SK-MEL-5 (cell line): ENCODE measurements at regions not wholly inside any gene's neighbourhood (a gene's known extent, or its start where the extent isn't known, plus 50 kb on each side); places are given as distances from the start of the nearest gene placed in this dataset.
"Not testable (repeated sequence)": the region's sequence is repeated elsewhere in the genome, so short reads cannot be mapped to it uniquely, and the experiment has no call there.

Experiments used
- DNase-seq: peaks from one replicate; pipeline ENCODE4 v3.0.0-alpha.2; 2016; ENCODE audit warnings: low read depth, low spot score
- in situ Hi-C: cut with HindIII; loops from 2 replicates; pipeline ENCODE4 v1.10.0; 2016; ENCODE audit warnings: low sequenced_read_pairs, high pct_unique_total_duplicates, low pct_unique_long_range_greater_than_20kb

DNA sequence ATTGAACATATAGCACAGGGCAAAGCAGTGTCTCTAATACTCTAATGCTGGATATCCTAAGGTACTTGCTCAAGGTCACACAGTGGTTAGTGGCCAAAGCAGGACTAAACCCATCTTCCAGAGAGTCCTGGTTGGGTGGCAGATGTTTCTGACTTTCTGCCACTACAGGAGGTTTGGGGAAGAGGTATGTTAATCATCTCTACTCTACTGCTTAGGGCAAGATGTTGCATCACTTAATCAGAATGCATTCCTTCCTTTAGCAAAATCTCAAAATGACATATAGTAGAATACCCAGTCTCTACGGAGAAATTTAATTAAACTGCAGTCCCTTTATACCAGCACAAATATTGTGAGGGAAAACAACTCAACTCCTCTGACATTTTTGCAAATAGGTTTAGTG is 190.7 kb upstream of the FAM241A start:
- in situ Hi-C loops: no loop called here
- DNase-seq: no peak

DNA sequence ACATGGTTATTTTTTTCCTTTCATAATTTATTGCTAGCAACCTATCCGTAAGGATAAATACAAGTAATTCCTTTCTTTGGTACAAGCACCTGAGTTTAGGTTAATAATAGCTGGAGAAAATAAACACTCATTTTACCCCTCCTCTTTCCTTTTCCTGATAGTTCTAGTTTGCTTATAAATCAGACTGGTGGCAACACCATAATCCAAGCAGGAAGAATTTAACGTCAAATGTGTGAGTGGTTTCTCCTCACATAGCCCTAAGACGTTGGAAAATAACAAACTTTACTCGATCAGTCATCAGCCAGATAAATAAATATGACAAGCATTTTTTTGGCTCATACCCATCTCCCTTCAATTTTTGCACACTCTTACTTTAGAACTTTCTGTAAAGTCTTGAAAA is 190.3 kb upstream of the FAM241A start:
- no peak for DNase-seq
- in situ Hi-C loops: no loop called here

- no peak for DNase-seq
- in situ Hi-C loops: no loop called here
Observed at GRCh38 chr4:111957116-111957515, 188.1 kb upstream of the FAM241A start.

- DNase-seq: no peak
Observed at GRCh38 chr4:111957997-111958396, 187.3 kb upstream of the FAM241A start.

GRCh38 chr4:111959222-111959621 is 186.0 kb upstream of the FAM241A start:
- no peak for DNase-seq
- in situ Hi-C loops: no loop called here

More at GRCh38 chr4:111957997-111958396, 187.3 kb upstream of the FAM241A start:
- in situ Hi-C loops: no loop called here

GRCh38 chr4:111960241-111960667 is 185.0 kb upstream of the FAM241A start:
- in situ Hi-C loops: no loop called here
- DNase-seq: peak; percentile 55

DNA sequence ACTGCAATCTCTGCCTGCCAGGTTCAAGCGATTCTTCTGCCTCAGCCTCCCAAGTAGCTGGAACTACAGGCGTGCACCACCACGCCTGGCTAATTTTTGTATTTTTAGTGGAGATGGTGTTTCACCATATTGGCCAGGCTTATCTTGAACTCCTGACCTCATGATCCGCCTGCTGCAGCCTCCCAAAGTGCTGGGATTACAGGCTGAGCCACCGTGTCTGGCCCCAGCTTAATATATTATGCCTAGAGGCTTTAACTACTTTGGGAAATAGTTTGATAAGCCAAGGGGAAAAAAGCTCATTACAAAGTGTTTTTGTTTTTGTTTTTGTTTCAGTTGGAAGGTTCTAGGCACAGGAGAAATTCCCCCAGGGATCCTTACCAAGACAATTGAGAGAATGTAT is 184.2 kb upstream of the FAM241A start:
- in situ Hi-C loops, DNase-seq: not testable (repeated sequence)

- in situ Hi-C loops: no loop called here
- no peak for DNase-seq
Observed at GRCh38 chr4:111961809-111962208, 183.4 kb upstream of the FAM241A start.

- in situ Hi-C loops: no loop called here
- no peak for DNase-seq
Observed at GRCh38 chr4:111963158-111963700, 182.0 kb upstream of the FAM241A start.

GRCh38 chr4:111977419-111977965 is 167.8 kb upstream of the FAM241A start:
- in situ Hi-C loops: no loop called here
- no peak for DNase-seq

DNA sequence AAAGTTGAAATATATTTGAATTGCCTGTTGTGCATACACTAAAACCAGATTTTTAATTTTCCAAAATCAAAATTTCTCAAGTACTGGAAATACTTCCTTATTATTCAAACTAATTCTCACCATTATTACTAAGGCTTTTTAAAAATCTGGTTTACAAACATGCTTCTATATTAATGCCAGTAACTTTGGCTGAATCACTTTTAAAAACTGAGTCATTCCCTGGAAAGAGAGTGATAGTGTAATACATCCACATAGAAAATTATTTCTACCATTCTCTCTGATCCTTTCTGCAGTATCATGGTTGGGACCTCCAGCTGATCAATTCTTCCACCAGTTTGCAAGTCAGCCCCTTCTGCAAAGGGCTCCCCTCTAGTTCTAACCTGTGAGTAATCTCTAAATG is 165.3 kb upstream of the FAM241A start:
- in situ Hi-C loops: no loop called here
- no peak for DNase-seq

GRCh38 chr4:111982089-111982488 is 163.2 kb upstream of the FAM241A start:
- DNase-seq: no peak
- in situ Hi-C loops: no loop called here

- DNase-seq: no peak
Observed at GRCh38 chr4:111984169-111984819, 161.0 kb upstream of the FAM241A start.

GRCh38 chr4:111985426-111985825 is 159.8 kb upstream of the FAM241A start:
- DNase-seq: no peak
- in situ Hi-C loops: no loop called here

More at GRCh38 chr4:111984169-111984819, 161.0 kb upstream of the FAM241A start:
- in situ Hi-C loops: no loop called here

- in situ Hi-C loops: no loop called here
- DNase-seq: no peak
Observed at GRCh38 chr4:111986095-111986494, 159.2 kb upstream of the FAM241A start.

- peak; percentile 20 for DNase-seq
- in situ Hi-C loops: no loop called here
Observed at GRCh38 chr4:111988514-111988913, 156.7 kb upstream of the FAM241A start.

DNA sequence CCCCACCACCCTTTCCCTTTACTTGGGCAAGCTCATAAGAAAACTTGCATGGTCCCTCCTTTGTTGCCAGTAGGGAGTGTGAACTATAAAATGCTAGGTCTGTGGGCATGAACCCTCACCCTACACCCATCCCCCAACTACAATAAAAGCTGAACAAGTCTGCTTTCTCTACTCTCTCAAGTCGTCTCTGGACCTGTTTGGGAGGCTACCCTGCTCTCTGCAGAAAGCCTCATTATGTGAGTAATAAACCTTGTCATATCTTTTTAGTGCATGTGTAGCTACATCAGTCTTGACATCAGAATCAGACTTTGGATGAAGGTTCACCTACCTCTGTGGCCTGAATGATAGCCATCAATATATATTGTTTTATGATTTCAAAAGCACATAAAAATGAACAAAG is 155.4 kb upstream of the FAM241A start:
- DNase-seq: peak; percentile 22
- in situ Hi-C loops: no loop called here

GRCh38 chr4:111991163-111991562 is 154.1 kb upstream of the FAM241A start:
- in situ Hi-C loops: no loop called here
- DNase-seq: peak; percentile 18

GRCh38 chr4:111991797-111992196 is 153.5 kb upstream of the FAM241A start:
- DNase-seq: peak; percentile 87
- in situ Hi-C loops: no loop called here
